CD8-positive, alpha-beta memory T cell (primary cell): ENCODE measurements at regions not wholly inside any gene's neighbourhood (a gene's known extent, or its start where the extent isn't known, plus 50 kb on each side); places are given as distances from the start of the nearest gene placed in this dataset.
"Not testable (repeated sequence)": the region's sequence is repeated elsewhere in the genome, so short reads cannot be mapped to it uniquely, and the experiment has no call there.

Experiments used
- CTCF ChIA-PET: fragments of 350-600 bp; sonication (Branson Sonifier 250); formaldehyde crosslinking; loops from one replicate; lab custom pipeline; 2021; ENCODE audit warnings: antibody characterized with exemption; lab: Charles Lee
- POLR2A ChIA-PET: fragments of 350-600 bp; sonication (Branson Sonifier 250); formaldehyde crosslinking; loops from one replicate; lab custom pipeline; 2021; ENCODE audit warnings: antibody characterized with exemption; lab: Charles Lee
- DNase-seq, 5 donors: peaks; one replicate each; pipeline versions ENCODE4 v3.0.0 to v3.0.0-alpha.2; 2020 to 2022; ENCODE audit warnings: mixed read lengths in 1 of 5
- H3K27ac ChIP-seq: one replicate; pipeline ENCODE4 v1.7.0; 2013; ENCODE audit warnings: low read depth, mild to moderate bottlenecking, low read length, moderate library complexity
- H3K27me3 ChIP-seq: 2 replicates; pipeline ENCODE4 v1.7.0; 2013; ENCODE audit warnings: low read length, mild to moderate bottlenecking; ENCODE audit not compliant: insufficient read depth, poor library complexity, severe bottlenecking
- H3K36me3 ChIP-seq: 2 replicates; pipeline ENCODE4 v1.7.0; 2013; ENCODE audit warnings: mild to moderate bottlenecking, low read length, moderate library complexity; ENCODE audit not compliant: insufficient read depth
- H3K4me1 ChIP-seq: 2 replicates; pipeline ENCODE4 v1.7.0; 2013; ENCODE audit warnings: mild to moderate bottlenecking, low read length, moderate library complexity; ENCODE audit not compliant: insufficient read depth
- H3K4me3 ChIP-seq: 2 replicates; pipeline ENCODE4 v1.7.0; 2013; ENCODE audit warnings: mild to moderate bottlenecking, low read length
- H3K9me3 ChIP-seq: 2 replicates; pipeline ENCODE4 v1.7.0; 2013; ENCODE audit warnings: mild to moderate bottlenecking, low read length
- H3K27ac Mint-ChIP-seq, 8 donors: one replicate each; pipeline ENCODE4 v1.8.0; 2020 to 2021; ENCODE audit warnings: mixed read lengths in 8 of 8, mild to moderate bottlenecking in 6 of 8, inconsistent platforms in 3 of 8, moderate library complexity in 3 of 8
- H3K27me3 Mint-ChIP-seq, 2 donors: one replicate each; pipeline ENCODE4 v1.8.0; 2020 to 2021; ENCODE audit warnings: mixed read lengths in 2 of 2, mild to moderate bottlenecking in 1 of 2, moderate library complexity in 1 of 2
- H3K36me3 Mint-ChIP-seq, 3 donors: one replicate each; pipeline ENCODE4 v1.8.0; 2020 to 2021; ENCODE audit warnings: mixed read lengths in 3 of 3, inconsistent platforms in 1 of 3, mild to moderate bottlenecking in 1 of 3
- H3K4me1 Mint-ChIP-seq, 3 donors: one replicate each; pipeline ENCODE4 v1.8.0; 2020 to 2021; ENCODE audit warnings: mixed read lengths in 3 of 3, inconsistent platforms in 1 of 3, mild to moderate bottlenecking in 1 of 3
- H3K4me3 Mint-ChIP-seq, 7 donors: one replicate each; pipeline ENCODE4 v1.8.0; 2020 to 2021; ENCODE audit warnings: mixed read lengths in 7 of 7, mild to moderate bottlenecking in 6 of 7, moderate library complexity in 4 of 7, inconsistent platforms in 2 of 7
- H3K9me3 Mint-ChIP-seq, 5 donors: one replicate each; pipeline ENCODE4 v1.8.0; 2020 to 2022; ENCODE audit warnings: mixed read lengths in 5 of 5, mild to moderate bottlenecking in 3 of 5, moderate library complexity in 2 of 5, inconsistent platforms in 1 of 5

GRCh38 chr3:94405258-94406035 is 342.6 kb downstream of the NSUN3 start:
- H3K4me3 ChIP-seq, result no peak overlapping the region
- H3K27ac ChIP-seq, result no peak overlapping the region
- H3K4me1 ChIP-seq, result no peaks in the 10 kb centered on the region
- no peak overlapping the region for H3K27ac Mint-ChIP-seq
- peaks cover 0 to 12% (median 0%) of the 10 kb centered on the region in 5 donors for H3K9me3 Mint-ChIP-seq
- no peaks in the 10 kb centered on the region for H3K4me1 Mint-ChIP-seq
- CTCF ChIA-PET, result no interaction called here
- H3K27me3 Mint-ChIP-seq, result no peaks in the 10 kb centered on the region
- H3K9me3 ChIP-seq, result no peaks in the 10 kb centered on the region
- POLR2A ChIA-PET, result no interaction called here
- no peak overlapping the region for H3K4me3 Mint-ChIP-seq
- no peak for DNase-seq
- no peaks in the 10 kb centered on the region for H3K36me3 Mint-ChIP-seq
- no peaks in the 10 kb centered on the region for H3K27me3 ChIP-seq
- H3K36me3 ChIP-seq, result no peaks in the 10 kb centered on the region

- Mint-ChIP-seq H3K9me3 (peaks cover 0 to 12% (median 0%) of the 10 kb centered on the region in 5 donors), H3K4me3 (no peak overlapping the region), H3K36me3 (no peaks in the 10 kb centered on the region), H3K27me3 (no peaks in the 10 kb centered on the region), H3K4me1 (no peaks in the 10 kb centered on the region), H3K27ac (no peak overlapping the region)
- DNase-seq, result no peak
- Histone ChIP-seq H3K27ac (no peak overlapping the region), H3K27me3 (no peaks in the 10 kb centered on the region), H3K36me3 (no peaks in the 10 kb centered on the region), H3K4me3 (no peak overlapping the region), H3K9me3 (no peaks in the 10 kb centered on the region), H3K4me1 (no peaks in the 10 kb centered on the region)
- ChIA-PET CTCF (no interaction called here), POLR2A (no interaction called here)
Observed at GRCh38 chr3:94406595-94406994, 343.7 kb downstream of the NSUN3 start.

- H3K36me3 Mint-ChIP-seq, H3K27me3 Mint-ChIP-seq, CTCF ChIA-PET, POLR2A ChIA-PET, H3K27me3 ChIP-seq, H3K36me3 ChIP-seq, H3K4me1 Mint-ChIP-seq, H3K4me1 ChIP-seq, H3K27ac Mint-ChIP-seq, H3K4me3 Mint-ChIP-seq, H3K9me3 ChIP-seq, H3K4me3 ChIP-seq, H3K27ac ChIP-seq, DNase-seq: not testable (repeated sequence)
- H3K9me3 Mint-ChIP-seq, result peaks cover 0 to 13% (median 0%) of the 10 kb centered on the region in 5 donors
Observed at GRCh38 chr3:94412936-94413335, 350.1 kb downstream of the NSUN3 start.

- no peak overlapping the region for H3K27ac ChIP-seq
- H3K27ac Mint-ChIP-seq, result no peak overlapping the region
- H3K9me3 ChIP-seq, result no peaks in the 10 kb centered on the region
- H3K4me1 ChIP-seq, result no peaks in the 10 kb centered on the region
- H3K27me3 Mint-ChIP-seq, result no peaks in the 10 kb centered on the region
- H3K4me3 ChIP-seq, result no peak overlapping the region
- H3K9me3 Mint-ChIP-seq, result peaks cover 0 to 13% (median 0%) of the 10 kb centered on the region in 5 donors
- H3K4me3 Mint-ChIP-seq, result no peak overlapping the region
- no peaks in the 10 kb centered on the region for H3K27me3 ChIP-seq
- H3K36me3 ChIP-seq, result no peaks in the 10 kb centered on the region
- POLR2A ChIA-PET, result no interaction called here
- CTCF ChIA-PET, result no interaction called here
- H3K4me1 Mint-ChIP-seq, result no peaks in the 10 kb centered on the region
- no peak for DNase-seq
- H3K36me3 Mint-ChIP-seq, result no peaks in the 10 kb centered on the region
Observed at GRCh38 chr3:94413336-94414108, 350.7 kb downstream of the NSUN3 start.

- ChIA-PET POLR2A (no interaction called here), CTCF (no interaction called here)
- Histone ChIP-seq H3K4me1 (no peaks in the 10 kb centered on the region), H3K27me3 (no peaks in the 10 kb centered on the region), H3K36me3 (no peaks in the 10 kb centered on the region), H3K27ac (no peak overlapping the region), H3K4me3 (no peak overlapping the region), H3K9me3 (no peaks in the 10 kb centered on the region)
- DNase-seq, result no peak
- H3K27me3 Mint-ChIP-seq, result no peaks in the 10 kb centered on the region
- H3K9me3 Mint-ChIP-seq, result peaks cover 0 to 16% (median 5%) of the 10 kb centered on the region in 5 donors
- no peak overlapping the region for H3K4me3 Mint-ChIP-seq
- H3K36me3 Mint-ChIP-seq, result no peaks in the 10 kb centered on the region
- H3K4me1 Mint-ChIP-seq, result no peaks in the 10 kb centered on the region
- no peak overlapping the region for H3K27ac Mint-ChIP-seq
Observed at GRCh38 chr3:94414418-94414817, 351.6 kb downstream of the NSUN3 start.

- POLR2A ChIA-PET, result no interaction called here
- H3K9me3 Mint-ChIP-seq, result peaks cover 0 to 13% (median 7%) of the 10 kb centered on the region in 5 donors
Observed at GRCh38 chr3:94416768-94417167, 353.9 kb downstream of the NSUN3 start.

GRCh38 chr3:94417963-94418455 is 355.1 kb downstream of the NSUN3 start:
- H3K4me3 Mint-ChIP-seq, result no peak overlapping the region
- Histone ChIP-seq H3K9me3 (no peaks in the 10 kb centered on the region), H3K27ac (no peak overlapping the region), H3K4me1 (no peaks in the 10 kb centered on the region), H3K4me3 (no peak overlapping the region), H3K27me3 (no peaks in the 10 kb centered on the region), H3K36me3 (no peaks in the 10 kb centered on the region)
- ChIA-PET POLR2A (no interaction called here), CTCF (no interaction called here)
- peaks cover 0 to 15% (median 7%) of the 10 kb centered on the region in 5 donors for H3K9me3 Mint-ChIP-seq
- H3K27me3 Mint-ChIP-seq, result no peaks in the 10 kb centered on the region
- no peak for DNase-seq
- no peaks in the 10 kb centered on the region for H3K4me1 Mint-ChIP-seq
- H3K27ac Mint-ChIP-seq, result peak overlapping the region in 1 of 8 donors; percentile 51
- no peaks in the 10 kb centered on the region for H3K36me3 Mint-ChIP-seq

More at GRCh38 chr3:94416768-94417167, 353.9 kb downstream of the NSUN3 start:
- CTCF ChIA-PET, result no interaction called here
- Histone ChIP-seq H3K4me1 (no peaks in the 10 kb centered on the region), H3K27ac (no peak overlapping the region), H3K36me3 (no peaks in the 10 kb centered on the region), H3K27me3 (no peaks in the 10 kb centered on the region), H3K4me3 (no peak overlapping the region), H3K9me3 (no peaks in the 10 kb centered on the region)
- no peak for DNase-seq
- Mint-ChIP-seq H3K4me1 (no peaks in the 10 kb centered on the region), H3K27me3 (no peaks in the 10 kb centered on the region), H3K36me3 (no peaks in the 10 kb centered on the region), H3K4me3 (no peak overlapping the region), H3K27ac (no peak overlapping the region)

- no peaks in the 10 kb centered on the region for H3K4me1 ChIP-seq
- H3K27me3 Mint-ChIP-seq, result no peaks in the 10 kb centered on the region
- no peaks in the 10 kb centered on the region for H3K36me3 ChIP-seq
- no peak overlapping the region for H3K27ac Mint-ChIP-seq
- no peaks in the 10 kb centered on the region for H3K4me1 Mint-ChIP-seq
- H3K4me3 Mint-ChIP-seq, result no peak overlapping the region
- peaks cover 3 to 15% (median 4%) of the 10 kb centered on the region in 5 donors for H3K9me3 Mint-ChIP-seq
- H3K36me3 Mint-ChIP-seq, result no peaks in the 10 kb centered on the region
- CTCF ChIA-PET, result no interaction called here
- POLR2A ChIA-PET, result no interaction called here
- H3K4me3 ChIP-seq, result no peak overlapping the region
- H3K27ac ChIP-seq, result no peak overlapping the region
- H3K27me3 ChIP-seq, result no peaks in the 10 kb centered on the region
- no peaks in the 10 kb centered on the region for H3K9me3 ChIP-seq
- DNase-seq, result no peak
Observed at GRCh38 chr3:94420931-94421330, 358.1 kb downstream of the NSUN3 start.
